Mucosa of descending colon (tissue), 3 donors: ENCODE measurements at regions not wholly inside any gene's neighbourhood (a gene's known extent, or its start where the extent isn't known, plus 50 kb on each side); places are given as distances from the start of the nearest gene placed in this dataset.

Source experiments
- ATAC-seq: fragments of 200-7000 bp; cut with Tn5 transposase; one replicate; pipeline ENCODE4 v1.9.1; 2020; ENCODE audit warnings: mild to moderate bottlenecking, moderate library complexity
- DNase-seq, 3 donors: peaks; one replicate each; pipeline ENCODE4 v3.0.0-alpha.2; 2020
- H3K36me3 ChIP-seq: fragments of 200-600 bp; one replicate; pipeline ENCODE4 v1.8.0; 2021; ENCODE audit warnings: low read depth, mild to moderate bottlenecking
- H3K4me1 ChIP-seq: fragments of 200-600 bp; one replicate; pipeline ENCODE4 v1.8.0; 2021; ENCODE audit warnings: low read depth, mild to moderate bottlenecking
- H3K4me3 ChIP-seq: fragments of 200-600 bp; one replicate; pipeline ENCODE4 v1.8.0; 2021; ENCODE audit warnings: mild to moderate bottlenecking
- H3K9me3 ChIP-seq: fragments of 200-600 bp; one replicate; pipeline ENCODE4 v1.8.0; 2021; ENCODE audit warnings: mild to moderate bottlenecking
- intact Hi-C, 2 donors: fragments of 100-400 bp; cut with DNase I in 1 of 2; cut with micrococcal nuclease in 1 of 2; formaldehyde crosslinking; loops; one replicate each; pipeline versions ENCODE4 v1.11.0 to v1.11.1; 2022; cut with DNase I, micrococcal nuclease
- TF ChIP-seq, protein P1 (sequence below): fragments of 200-600 bp; IDR thresholded peaks from one replicate; pipeline ENCODE4 v1.8.0; 2022; ENCODE audit warnings: antibody characterized with exemption, mild to moderate bottlenecking
- donor health status: DM: no; HTN: no; CAD: no; lungs with moderate emphysema.
- donor health status: DM: no; HTN: no; CAD: no.
- donor health status: DM: no; HTN: yes; CAD: no.

DNA sequence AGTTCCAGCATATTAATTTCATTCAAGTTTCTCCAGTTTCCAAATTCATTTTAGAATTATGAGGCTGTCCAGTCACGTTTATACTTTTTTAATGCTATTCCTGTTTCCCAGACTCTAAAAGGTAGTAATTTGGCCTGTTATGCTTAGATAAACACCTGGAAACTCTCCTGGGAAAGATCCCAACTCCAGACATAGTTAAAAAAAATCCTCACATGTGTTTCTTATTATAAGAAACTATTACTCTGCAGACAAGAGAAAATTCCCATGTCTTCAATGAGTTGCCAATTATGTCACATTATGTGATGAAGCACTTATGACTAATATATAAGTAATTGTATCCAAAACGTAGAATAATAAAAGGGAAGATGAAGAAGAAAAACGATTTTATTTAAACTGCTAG lies 137.1 kb upstream of the TMC3 start:
- TF ChIP-seq, protein P1, sequence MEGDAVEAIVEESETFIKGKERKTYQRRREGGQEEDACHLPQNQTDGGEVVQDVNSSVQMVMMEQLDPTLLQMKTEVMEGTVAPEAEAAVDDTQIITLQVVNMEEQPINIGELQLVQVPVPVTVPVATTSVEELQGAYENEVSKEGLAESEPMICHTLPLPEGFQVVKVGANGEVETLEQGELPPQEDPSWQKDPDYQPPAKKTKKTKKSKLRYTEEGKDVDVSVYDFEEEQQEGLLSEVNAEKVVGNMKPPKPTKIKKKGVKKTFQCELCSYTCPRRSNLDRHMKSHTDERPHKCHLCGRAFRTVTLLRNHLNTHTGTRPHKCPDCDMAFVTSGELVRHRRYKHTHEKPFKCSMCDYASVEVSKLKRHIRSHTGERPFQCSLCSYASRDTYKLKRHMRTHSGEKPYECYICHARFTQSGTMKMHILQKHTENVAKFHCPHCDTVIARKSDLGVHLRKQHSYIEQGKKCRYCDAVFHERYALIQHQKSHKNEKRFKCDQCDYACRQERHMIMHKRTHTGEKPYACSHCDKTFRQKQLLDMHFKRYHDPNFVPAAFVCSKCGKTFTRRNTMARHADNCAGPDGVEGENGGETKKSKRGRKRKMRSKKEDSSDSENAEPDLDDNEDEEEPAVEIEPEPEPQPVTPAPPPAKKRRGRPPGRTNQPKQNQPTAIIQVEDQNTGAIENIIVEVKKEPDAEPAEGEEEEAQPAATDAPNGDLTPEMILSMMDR, result no peak

DNA sequence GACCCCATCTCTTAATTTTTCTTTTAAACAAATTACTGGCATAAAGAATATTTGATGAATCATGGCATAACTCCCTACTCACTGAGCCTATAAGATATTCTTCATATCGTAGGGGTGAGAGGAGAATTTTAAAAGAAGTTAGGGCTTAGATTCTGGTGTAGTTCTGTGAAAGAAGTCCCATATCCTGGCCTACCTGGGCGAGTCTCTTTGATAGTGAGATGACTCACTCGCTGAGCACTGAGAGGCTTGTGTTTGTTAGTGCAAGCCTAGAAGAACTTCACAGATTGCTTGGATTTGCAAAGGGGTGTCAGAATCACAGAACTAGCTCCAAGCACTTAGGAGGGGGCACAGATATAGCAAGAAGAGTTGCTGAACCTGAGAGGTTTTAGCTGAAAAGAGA lies 133.8 kb upstream of the TMC3 start:
- no peak for DNase-seq
- intact Hi-C loops, result no loop called here
- Histone ChIP-seq H3K36me3 (no peaks in the 10 kb centered on the region), H3K9me3 (no peaks in the 10 kb centered on the region), H3K4me3 (no peak overlapping the region), H3K4me1 (no peaks in the 10 kb centered on the region)
- ATAC-seq, result no peak
- TF ChIP-seq, protein P1, result no peak

More for the DNA sequence above, 137.1 kb upstream of the TMC3 start:
- no peaks in the 10 kb centered on the region for H3K4me1 ChIP-seq
- intact Hi-C loops, result no loop called here
- H3K9me3 ChIP-seq, result no peaks in the 10 kb centered on the region
- no peak overlapping the region for H3K4me3 ChIP-seq
- ATAC-seq, result no peak
- no peak for DNase-seq
- H3K36me3 ChIP-seq, result no peaks in the 10 kb centered on the region

DNA sequence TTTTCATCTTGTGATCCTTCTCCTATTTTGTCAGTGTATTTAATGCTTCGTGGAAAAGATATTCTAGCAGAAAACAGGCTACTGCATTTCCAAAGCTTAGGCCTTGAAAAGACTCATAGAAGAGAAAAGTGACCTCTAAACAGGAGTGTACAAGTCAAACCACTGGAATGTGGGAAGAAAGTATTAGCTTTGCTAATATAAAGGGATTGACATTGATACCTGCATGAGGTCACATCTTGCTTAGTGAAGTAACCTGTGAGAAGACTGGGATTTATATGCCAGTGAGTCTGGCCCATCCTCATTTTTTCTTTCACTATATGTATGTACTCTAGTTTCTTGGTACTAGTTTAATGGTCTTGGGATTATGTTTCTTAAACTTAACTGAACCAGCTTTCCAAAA lies 132.9 kb upstream of the TMC3 start:
- no peak for DNase-seq
- no peaks in the 10 kb centered on the region for H3K9me3 ChIP-seq
- ATAC-seq, result no peak
- H3K4me1 ChIP-seq, result no peaks in the 10 kb centered on the region
- TF ChIP-seq, protein P1, result no peak
- H3K36me3 ChIP-seq, result no peaks in the 10 kb centered on the region
- H3K4me3 ChIP-seq, result no peak overlapping the region
- intact Hi-C loops, result no loop called here

DNA sequence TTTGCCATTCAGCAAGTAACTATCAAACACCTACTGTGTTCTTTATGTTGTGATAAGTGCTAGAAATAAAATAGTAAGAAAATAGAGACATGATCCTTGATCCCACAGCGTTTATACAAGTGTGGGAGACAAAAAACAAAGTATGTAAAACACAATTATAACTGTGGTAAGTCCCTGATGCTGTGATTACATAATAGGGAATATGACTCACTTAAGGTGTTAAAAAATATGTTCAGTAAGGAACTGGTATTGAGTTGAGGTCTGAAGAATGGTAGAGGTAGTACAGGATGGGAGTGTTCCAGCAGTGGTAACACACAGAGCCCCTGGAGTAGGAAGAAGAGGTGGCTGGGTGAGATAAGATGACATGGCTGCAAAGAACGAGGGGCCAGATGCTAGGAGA lies 132.1 kb upstream of the TMC3 start:
- ATAC-seq (no peak), DNase-seq (no peak)
- no peaks in the 10 kb centered on the region for H3K36me3 ChIP-seq
- TF ChIP-seq, protein P1, result no peak
- H3K9me3 ChIP-seq, result no peaks in the 10 kb centered on the region
- H3K4me3 ChIP-seq, result no peak overlapping the region
- intact Hi-C loops, result no loop called here
- H3K4me1 ChIP-seq, result no peaks in the 10 kb centered on the region

DNA sequence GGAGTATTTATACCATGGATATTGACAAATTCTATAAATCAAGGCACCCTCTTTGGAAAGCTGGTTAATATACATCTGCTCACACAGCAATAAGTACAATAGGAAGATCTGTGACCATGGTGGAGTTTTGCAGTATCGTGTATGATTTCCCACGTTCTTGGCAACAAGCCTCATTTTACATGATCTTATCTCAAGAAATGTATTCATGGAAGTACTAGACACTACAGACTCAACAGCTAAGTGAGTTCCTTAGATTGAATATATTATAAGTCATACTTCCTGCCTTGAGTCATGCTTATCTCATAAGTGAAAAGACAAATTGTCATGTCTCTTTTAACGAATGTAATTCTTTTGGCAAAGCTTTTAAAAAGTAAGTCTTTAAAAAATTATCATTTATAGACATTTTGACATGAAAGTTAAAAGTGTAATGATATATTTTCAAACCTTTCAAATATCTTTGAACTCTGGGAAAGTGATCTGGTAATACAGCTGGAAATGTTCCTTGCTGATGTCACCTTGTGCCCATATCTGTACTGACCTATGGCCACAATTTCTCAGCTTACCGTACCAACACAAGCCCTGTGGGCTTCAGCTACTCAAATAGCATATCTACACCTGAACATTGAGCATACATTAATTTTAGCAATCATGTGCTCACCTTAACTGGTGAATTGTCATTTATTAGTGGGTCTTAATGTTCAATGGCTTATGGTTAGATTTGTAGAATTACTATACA lies 130.3 kb upstream of the TMC3 start:
- DNase-seq (no peak), ATAC-seq (no peak)
- Histone ChIP-seq H3K9me3 (no peaks in the 10 kb centered on the region), H3K4me1 (no peaks in the 10 kb centered on the region), H3K4me3 (no peak overlapping the region), H3K36me3 (no peaks in the 10 kb centered on the region)
- intact Hi-C loops, result no loop called here
- TF ChIP-seq, protein P1, result no peak

DNA sequence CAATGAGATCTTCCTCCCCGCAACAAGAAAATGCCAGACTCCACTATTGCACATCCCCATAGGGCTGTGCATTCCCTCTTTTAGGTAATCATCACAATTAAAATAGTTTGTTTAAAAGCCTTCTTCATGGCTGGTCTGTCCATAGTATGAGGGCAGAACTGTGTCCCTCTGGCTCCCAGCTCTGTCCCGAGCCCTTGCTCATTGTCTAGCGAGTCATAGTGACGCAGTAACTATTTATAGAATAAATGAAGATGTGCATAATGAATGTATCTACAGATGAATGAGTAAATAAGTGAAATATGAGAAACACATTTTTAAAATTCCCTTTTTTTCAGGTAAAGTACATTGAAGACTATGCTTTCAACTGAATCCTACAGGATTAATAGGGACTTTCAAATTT lies 128.4 kb upstream of the TMC3 start:
- DNase-seq (no peak), ATAC-seq (no peak)
- no peaks in the 10 kb centered on the region for H3K9me3 ChIP-seq
- no peaks in the 10 kb centered on the region for H3K4me1 ChIP-seq
- no peaks in the 10 kb centered on the region for H3K36me3 ChIP-seq
- no peak overlapping the region for H3K4me3 ChIP-seq
- intact Hi-C loops, result no loop called here
- TF ChIP-seq, protein P1, result no peak
